ENCODE measurements at regions not wholly inside any gene's neighbourhood (a gene's known extent, or its start where the extent isn't known, plus 50 kb on each side); places are given as distances from the start of the nearest gene placed in this dataset.
"Not testable (repeated sequence)": the region's sequence is repeated elsewhere in the genome, so short reads cannot be mapped to it uniquely, and the experiment has no call there.

- no peak overlapping the region for H3K4me3 ChIP-seq
- no peak overlapping the region for H3K27ac ChIP-seq
- H3K36me3 ChIP-seq, result no peaks in the 10 kb centered on the region
- in situ Hi-C loops (cut with MboI; ENCODE audit: low pct_ligation_motif_present in 1 of 4, low pct_unique_long_range_greater_than_20kb in 1 of 4, low sequenced_read_pairs in 3 of 4), result no loop called here
- no peaks in the 10 kb centered on the region for H3K4me1 ChIP-seq
- WGBS, 2 donors (ENCODE audit: low coverage in 1 of 2), result 17 to 65% methylated on average over 1 to 4 of the region's 4 CpGs
- no peak for DNase-seq
- intact Hi-C loops (cut with DNase I; ENCODE audit: low total_unique reads), result no loop called here
- no peaks in the 10 kb centered on the region for H3K27me3 ChIP-seq
- TF ChIP-seq CTCF (IDR thresholded peaks at IDR 0.05) (no peak), POLR2A (IDR thresholded peaks at IDR 0.05) (no peak), POLR2AphosphoS5 (IDR thresholded peaks at IDR 0.05) (no peak), EP300 (IDR thresholded peaks at IDR 0.05; ENCODE audit: low read depth) (no peak)
- H3K9me3 ChIP-seq, result no peaks in the 10 kb centered on the region
Observed at GRCh38 chr16:6726621-6727020, 606.0 kb upstream of the RBFOX1 start.

- TF ChIP-seq EP300 (IDR thresholded peaks at IDR 0.05; ENCODE audit: low read depth) (no peak), CTCF (IDR thresholded peaks at IDR 0.05) (no peak), POLR2A (IDR thresholded peaks at IDR 0.05) (no peak), POLR2AphosphoS5 (IDR thresholded peaks at IDR 0.05) (no peak)
- no peaks in the 10 kb centered on the region for H3K4me1 ChIP-seq
- intact Hi-C loops (cut with DNase I; ENCODE audit: low total_unique reads), result no loop called here
- in situ Hi-C loops (cut with MboI; ENCODE audit: low pct_ligation_motif_present in 1 of 4, low pct_unique_long_range_greater_than_20kb in 1 of 4, low sequenced_read_pairs in 3 of 4), result no loop called here
- WGBS, 2 donors (ENCODE audit: low coverage in 1 of 2), result 45% methylated on average over 7 of the region's 7 CpGs
- H3K9me3 ChIP-seq, result no peaks in the 10 kb centered on the region
- no peak overlapping the region for H3K4me3 ChIP-seq
- DNase-seq, result no peak
- H3K27me3 ChIP-seq, result no peaks in the 10 kb centered on the region
- H3K36me3 ChIP-seq, result no peaks in the 10 kb centered on the region
- no peak overlapping the region for H3K27ac ChIP-seq
Observed at GRCh38 chr16:6725634-6726331, 606.9 kb upstream of the RBFOX1 start.

- H3K4me3 ChIP-seq; intact Hi-C loops (cut with DNase I; ENCODE audit: low total_unique reads); in situ Hi-C loops (cut with MboI; ENCODE audit: low pct_ligation_motif_present in 1 of 4, low pct_unique_long_range_greater_than_20kb in 1 of 4, low sequenced_read_pairs in 3 of 4); H3K27ac ChIP-seq; DNase-seq; H3K9me3 ChIP-seq; H3K27me3 ChIP-seq; H3K4me1 ChIP-seq; H3K36me3 ChIP-seq: not testable (repeated sequence)
- WGBS, 2 donors (ENCODE audit: low coverage in 1 of 2), result 85% methylated on average over 10 of the region's 10 CpGs; no CpG with 5 or more reads in 1 of the 2 donors
Observed at GRCh38 chr16:6725206-6725605, 607.4 kb upstream of the RBFOX1 start.

- no peak for TF ChIP-seq CTCF (IDR thresholded peaks at IDR 0.05)
- no peak for TF ChIP-seq EP300 (IDR thresholded peaks at IDR 0.05; ENCODE audit: low read depth)
- no peak for TF ChIP-seq POLR2A (IDR thresholded peaks at IDR 0.05)
- no peak for TF ChIP-seq POLR2AphosphoS5 (IDR thresholded peaks at IDR 0.05)
- in situ Hi-C loops (cut with MboI; ENCODE audit: low pct_ligation_motif_present in 1 of 4, low pct_unique_long_range_greater_than_20kb in 1 of 4, low sequenced_read_pairs in 3 of 4), result no loop called here
- no peaks in the 10 kb centered on the region for H3K27me3 ChIP-seq
- intact Hi-C loops (cut with DNase I; ENCODE audit: low total_unique reads), result no loop called here
- H3K36me3 ChIP-seq, result no peaks in the 10 kb centered on the region
- no peaks in the 10 kb centered on the region for H3K9me3 ChIP-seq
- 55 to 73% methylated on average over 1 to 3 of the region's 3 CpGs for WGBS, 2 donors (ENCODE audit: low coverage in 1 of 2)
- no peak overlapping the region for H3K27ac ChIP-seq
- no peak for DNase-seq
- H3K4me1 ChIP-seq, result no peaks in the 10 kb centered on the region
- no peak overlapping the region for H3K4me3 ChIP-seq
Observed at GRCh38 chr16:6722786-6723185, 609.9 kb upstream of the RBFOX1 start.

- no peaks in the 10 kb centered on the region for H3K36me3 ChIP-seq
- WGBS, 2 donors (ENCODE audit: low coverage in 1 of 2), result 40 to 57% methylated on average over 1 to 3 of the region's 3 CpGs
- DNase-seq, result no peak
- no peaks in the 10 kb centered on the region for H3K4me1 ChIP-seq
- no peak overlapping the region for H3K4me3 ChIP-seq
- no peak overlapping the region for H3K27ac ChIP-seq
- no peak for TF ChIP-seq CTCF (IDR thresholded peaks at IDR 0.05)
- TF ChIP-seq EP300 (IDR thresholded peaks at IDR 0.05; ENCODE audit: low read depth), result no peak
- no peak for TF ChIP-seq POLR2AphosphoS5 (IDR thresholded peaks at IDR 0.05)
- no peak for TF ChIP-seq POLR2A (IDR thresholded peaks at IDR 0.05)
- no peaks in the 10 kb centered on the region for H3K27me3 ChIP-seq
- H3K9me3 ChIP-seq, result no peaks in the 10 kb centered on the region
- in situ Hi-C loops (cut with MboI; ENCODE audit: low pct_ligation_motif_present in 1 of 4, low pct_unique_long_range_greater_than_20kb in 1 of 4, low sequenced_read_pairs in 3 of 4) (no loop called here), intact Hi-C loops (cut with DNase I; ENCODE audit: low total_unique reads) (no loop called here)
Observed at GRCh38 chr16:6714510-6714909, 618.1 kb upstream of the RBFOX1 start.

Measured in transverse colon (tissue), 4 donors.